GM21423 (cell line): ENCODE measurements at regions not wholly inside any gene's neighbourhood (a gene's known extent, or its start where the extent isn't known, plus 50 kb on each side); places are given as distances from the start of the nearest gene placed in this dataset.

Source experiments
- ATAC-seq: cut with Tn5 transposase; IDR thresholded peaks from one replicate; pipeline ENCODE4 v1.9.1; 2021; ENCODE audit warnings: mild to moderate bottlenecking, moderate library complexity; ENCODE audit not compliant: unreplicated experiment

DNA sequence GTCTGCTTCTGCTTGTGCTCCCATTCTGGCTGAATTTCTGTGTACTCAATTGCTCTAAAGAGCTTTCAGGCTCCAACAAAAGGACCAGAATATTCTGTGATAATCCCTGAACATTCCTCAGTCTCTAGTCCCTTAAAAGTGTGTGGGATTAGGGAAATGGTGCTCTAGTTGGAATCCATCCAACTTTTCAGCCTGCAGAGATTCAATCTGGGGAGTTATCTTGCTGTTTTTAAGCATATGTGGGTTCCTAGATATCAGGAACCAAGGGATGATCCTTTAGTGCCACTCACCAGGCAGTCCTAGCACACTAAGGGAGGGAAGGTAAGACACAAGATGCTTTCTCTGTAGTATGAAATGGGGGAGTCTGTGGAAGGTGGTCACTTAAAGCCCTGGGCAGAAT is 140.3 kb upstream of the SLC1A4 start:
- no peak for ATAC-seq

- ATAC-seq = no peak
Observed at GRCh38 chr2:64850642-64851041, 138.6 kb upstream of the SLC1A4 start.

DNA sequence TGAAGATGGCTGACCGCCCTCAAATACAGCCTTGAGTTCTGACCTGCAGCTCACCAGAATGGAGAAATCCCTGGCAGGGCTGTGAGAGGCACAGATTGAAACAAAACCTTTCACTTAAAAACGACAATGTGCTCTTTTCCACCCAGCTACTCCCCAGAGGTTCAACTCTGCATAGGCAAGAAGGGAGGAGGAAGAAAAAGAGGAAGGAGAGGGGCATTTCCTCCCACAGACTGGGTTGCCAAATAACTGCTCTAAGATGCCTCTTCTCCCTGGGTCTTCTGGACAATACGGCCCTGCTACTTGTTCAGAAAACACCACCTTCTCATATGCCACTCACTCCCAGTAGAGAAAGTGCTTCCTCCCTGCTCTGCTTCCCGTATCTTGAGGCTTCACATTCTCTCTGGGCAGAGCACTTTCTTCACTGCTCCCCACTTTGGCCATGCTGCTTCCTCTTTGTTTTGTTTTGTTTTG is 136.4 kb upstream of the SLC1A4 start:
- ATAC-seq = no peak

DNA sequence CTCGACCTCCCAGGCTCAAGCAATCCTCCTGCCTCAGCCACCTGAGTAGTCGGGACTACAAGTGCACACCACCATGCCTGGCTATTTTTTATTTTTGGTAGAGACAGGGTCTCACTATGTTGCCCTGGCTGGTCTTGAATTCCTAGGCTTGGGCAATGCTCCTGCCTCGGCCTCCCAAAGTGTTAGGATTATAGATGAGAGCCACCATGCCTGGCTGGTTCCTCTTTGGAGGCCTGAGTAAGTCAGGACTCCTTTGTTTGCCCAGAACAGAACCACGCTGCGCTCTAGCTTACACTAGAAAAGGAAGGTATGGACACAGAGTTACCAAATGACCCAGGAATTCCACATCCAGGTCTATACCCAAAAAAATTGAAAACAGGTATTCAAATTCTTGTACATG is 135.9 kb upstream of the SLC1A4 start:
- ATAC-seq = no peak

DNA sequence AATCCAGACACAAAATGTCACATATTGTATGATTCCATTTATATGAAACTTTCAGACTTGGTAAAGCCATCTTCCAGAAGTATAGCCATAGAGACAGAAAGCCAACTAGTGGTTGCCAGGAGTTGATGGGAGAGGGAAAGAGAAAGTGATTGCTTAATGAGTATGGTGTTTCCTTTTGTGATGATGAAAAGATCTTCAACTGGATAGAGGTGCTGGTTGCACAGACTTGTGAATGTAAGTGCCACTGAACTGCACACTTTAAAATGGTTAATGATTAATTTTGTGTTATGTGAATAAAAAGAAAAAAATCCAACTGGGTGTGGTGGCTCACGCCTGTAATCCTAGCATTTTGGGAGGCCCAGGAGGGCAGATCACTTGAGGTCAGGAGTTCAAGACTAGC is 135.3 kb upstream of the SLC1A4 start:
- ATAC-seq = no peak

GRCh38 chr2:64854773-64855237 is 134.4 kb upstream of the SLC1A4 start:
- no peak for ATAC-seq

- ATAC-seq = no peak
Observed at GRCh38 chr2:64857581-64858471, 131.4 kb upstream of the SLC1A4 start.

GRCh38 chr2:64858541-64859311 is 130.5 kb upstream of the SLC1A4 start:
- ATAC-seq = no peak

GRCh38 chr2:64859312-64860212 is 129.6 kb upstream of the SLC1A4 start:
- no peak for ATAC-seq

- no peak for ATAC-seq
Observed at GRCh38 chr2:64860276-64860885, 128.8 kb upstream of the SLC1A4 start.

DNA sequence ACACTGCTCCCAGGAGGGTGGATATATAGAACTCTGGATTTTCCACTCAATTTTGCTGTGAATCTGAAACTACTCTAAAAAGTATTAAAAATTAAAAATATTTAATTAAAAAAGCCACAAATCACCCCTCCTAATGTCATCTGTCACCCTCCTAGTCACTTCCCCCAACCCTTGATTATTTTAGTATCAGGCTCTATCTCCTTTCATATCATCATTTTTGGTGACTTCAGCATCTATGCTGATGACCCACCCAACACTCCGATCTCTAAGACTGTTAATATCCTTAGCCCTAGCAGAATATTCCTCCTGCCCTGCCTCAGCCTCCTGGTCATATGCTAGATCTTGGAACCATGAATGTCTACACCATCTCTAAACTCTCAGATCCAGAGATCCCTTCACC is 128.3 kb upstream of the SLC1A4 start:
- ATAC-seq = no peak

DNA sequence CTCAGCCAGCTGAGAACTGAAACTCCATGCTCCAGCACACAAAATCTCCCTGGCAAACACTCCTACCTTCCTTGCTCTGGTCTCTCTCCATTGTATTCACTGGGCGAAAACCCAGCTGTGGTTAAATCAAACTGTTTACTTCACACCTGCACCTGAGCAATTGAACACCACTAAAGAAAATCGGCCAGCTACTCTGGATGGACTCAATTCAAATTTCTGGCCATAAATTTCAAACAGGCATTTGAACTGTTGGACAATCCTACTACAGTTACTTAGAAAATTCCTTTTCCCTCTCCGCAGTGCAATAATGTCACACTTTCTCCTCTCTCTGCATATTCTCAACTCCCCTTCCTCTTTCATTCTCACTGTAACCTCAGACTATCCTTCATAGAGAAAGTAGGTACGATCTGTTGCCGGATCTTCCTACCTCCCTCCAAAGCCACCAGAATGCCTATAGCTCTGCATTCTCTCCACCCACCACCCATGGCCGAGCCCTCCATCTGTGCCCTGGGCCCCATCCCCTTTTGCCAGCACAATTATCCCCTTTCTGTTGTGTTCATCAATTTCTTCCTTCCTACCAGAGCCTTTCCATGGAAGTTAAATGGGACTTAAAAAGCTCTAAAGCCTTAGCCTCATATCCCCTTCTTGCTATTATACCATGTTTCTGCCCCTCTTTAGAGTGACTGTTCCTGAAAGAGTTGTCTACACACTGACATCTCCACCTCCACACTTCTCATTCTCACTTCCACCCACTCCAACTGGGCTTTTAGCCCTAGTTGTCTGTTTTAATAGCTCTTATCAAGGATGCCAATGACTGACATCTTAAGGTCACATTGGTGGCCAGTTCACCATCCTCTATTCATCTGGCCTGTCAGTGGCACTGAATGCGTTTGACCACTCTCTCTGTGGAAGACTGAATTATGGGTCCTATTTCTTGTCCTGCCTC is 127.5 kb upstream of the SLC1A4 start:
- no peak for ATAC-seq

- ATAC-seq = no peak
Observed at GRCh38 chr2:64862623-64863022, 126.6 kb upstream of the SLC1A4 start.

GRCh38 chr2:64863097-64863820 is 125.9 kb upstream of the SLC1A4 start:
- no peak for ATAC-seq

DNA sequence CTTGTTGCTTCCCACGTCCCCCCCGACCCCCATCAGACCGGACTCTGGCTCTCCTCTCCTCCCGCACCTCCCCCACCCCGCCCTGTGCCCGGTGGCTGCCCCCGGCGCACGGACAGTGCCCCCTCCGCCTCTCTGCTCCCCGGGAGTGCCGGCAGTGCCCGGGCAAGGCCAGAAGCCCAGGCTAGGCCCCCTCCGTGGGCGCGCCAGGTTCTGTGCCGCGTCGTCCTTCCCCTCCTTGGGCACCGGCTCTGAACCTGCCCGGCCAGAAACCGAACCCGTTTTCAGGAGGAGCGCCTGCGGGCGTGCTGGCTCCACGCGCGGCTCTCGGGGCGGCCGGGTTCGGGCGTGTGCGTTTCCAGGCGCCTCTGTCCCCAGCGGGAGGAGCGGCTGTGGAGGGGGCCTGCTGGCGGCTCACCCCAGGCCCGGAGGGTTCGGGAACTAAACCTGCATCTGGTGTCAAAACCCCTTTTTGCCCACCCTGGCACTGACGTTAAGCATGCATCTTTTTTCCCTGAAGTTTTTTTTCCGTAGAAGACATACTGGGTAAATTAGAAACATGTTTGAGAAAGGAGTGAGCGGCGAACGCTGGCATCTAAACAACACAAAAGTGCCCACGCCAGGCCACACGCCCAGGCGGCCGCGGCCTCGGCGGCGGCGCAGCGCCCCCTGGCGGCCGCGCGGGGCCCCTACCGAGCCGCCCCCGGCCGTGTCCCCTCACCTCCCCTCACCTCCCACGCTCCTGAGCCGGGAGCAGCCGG is 123.9 kb upstream of the SLC1A4 start:
- peak; percentile 49 for ATAC-seq

- no peak for ATAC-seq
Observed at GRCh38 chr2:64865831-64866345, 123.3 kb upstream of the SLC1A4 start.

DNA sequence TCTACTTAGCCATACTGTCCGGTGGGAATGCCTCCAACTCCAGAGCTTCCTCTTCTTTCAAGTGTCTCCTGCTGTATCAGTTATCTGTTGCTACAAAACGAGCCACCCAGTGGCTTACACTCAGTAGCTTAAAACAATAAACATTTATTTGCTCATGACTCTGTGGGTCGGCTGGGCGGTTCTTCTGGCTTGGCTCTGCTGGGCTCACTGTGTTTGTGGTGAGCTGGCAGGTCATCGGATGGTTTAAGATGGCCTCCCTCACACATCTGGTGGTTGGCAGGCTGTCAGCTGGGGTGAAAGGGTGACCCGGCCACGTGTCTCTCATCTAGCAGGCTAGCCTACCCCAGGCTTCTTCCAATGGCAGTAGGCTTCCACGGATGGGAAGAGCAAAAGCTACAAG is 122.4 kb upstream of the SLC1A4 start:
- ATAC-seq = no peak
